ENCODE measurements at regions not wholly inside any gene's neighbourhood (a gene's known extent, or its start where the extent isn't known, plus 50 kb on each side); places are given as distances from the start of the nearest gene placed in this dataset.
"Not testable (repeated sequence)": the region's sequence is repeated elsewhere in the genome, so short reads cannot be mapped to it uniquely, and the experiment has no call there.

GRCh38 chr3:137172728-137173127 lies 214.9 kb downstream of the IL20RB start:
- H3K4me3 ChIP-seq (ENCODE audit: low read depth, low read length), result no peak overlapping the region
- TF ChIP-seq CTCF (IDR thresholded peaks at IDR 0.05; ENCODE audit: insufficient read depth, low read depth, low read length), result no peak
- DNase-seq (ENCODE audit: low read depth), result no peak

- H3K4me3 ChIP-seq (ENCODE audit: low read depth, low read length), result no peak overlapping the region
- TF ChIP-seq CTCF (IDR thresholded peaks at IDR 0.05; ENCODE audit: insufficient read depth, low read depth, low read length), result no peak
- DNase-seq (ENCODE audit: low read depth), result no peak
These were observed 216.7 kb downstream of the IL20RB start for GRCh38 chr3:137174514-137174913.

- DNase-seq (ENCODE audit: low read depth), result no peak
- no peak overlapping the region for H3K4me3 ChIP-seq (ENCODE audit: low read depth, low read length)
These were observed 222.4 kb downstream of the IL20RB start for GRCh38 chr3:137180220-137180619.

GRCh38 chr3:137191133-137191923 lies 233.5 kb downstream of the IL20RB start:
- no peak for TF ChIP-seq CTCF (IDR thresholded peaks at IDR 0.05; ENCODE audit: insufficient read depth, low read depth, low read length)
- no peak overlapping the region for H3K4me3 ChIP-seq (ENCODE audit: low read depth, low read length)
- DNase-seq (ENCODE audit: low read depth), result no peak

More at GRCh38 chr3:137180220-137180619, 222.4 kb downstream of the IL20RB start:
- TF ChIP-seq CTCF (IDR thresholded peaks at IDR 0.05; ENCODE audit: insufficient read depth, low read depth, low read length), result no peak

- no peak overlapping the region for H3K4me3 ChIP-seq (ENCODE audit: low read depth, low read length)
- DNase-seq (ENCODE audit: low read depth), result no peak
- TF ChIP-seq CTCF (IDR thresholded peaks at IDR 0.05; ENCODE audit: insufficient read depth, low read depth, low read length), result no peak
These were observed 234.2 kb downstream of the IL20RB start for GRCh38 chr3:137191951-137192350.

GRCh38 chr3:137194301-137194700 lies 236.5 kb downstream of the IL20RB start:
- no peak overlapping the region for H3K4me3 ChIP-seq (ENCODE audit: low read depth, low read length)
- TF ChIP-seq CTCF (IDR thresholded peaks at IDR 0.05; ENCODE audit: insufficient read depth, low read depth, low read length), result no peak
- no peak for DNase-seq (ENCODE audit: low read depth)

- not testable (repeated sequence) for H3K4me3 ChIP-seq (ENCODE audit: low read depth, low read length); DNase-seq (ENCODE audit: low read depth)
These were observed 240.6 kb downstream of the IL20RB start for GRCh38 chr3:137198374-137198773.
